ENCODE measurements at regions not wholly inside any gene's neighbourhood (a gene's known extent, or its start where the extent isn't known, plus 50 kb on each side); places are given as distances from the start of the nearest gene placed in this dataset.

DNA sequence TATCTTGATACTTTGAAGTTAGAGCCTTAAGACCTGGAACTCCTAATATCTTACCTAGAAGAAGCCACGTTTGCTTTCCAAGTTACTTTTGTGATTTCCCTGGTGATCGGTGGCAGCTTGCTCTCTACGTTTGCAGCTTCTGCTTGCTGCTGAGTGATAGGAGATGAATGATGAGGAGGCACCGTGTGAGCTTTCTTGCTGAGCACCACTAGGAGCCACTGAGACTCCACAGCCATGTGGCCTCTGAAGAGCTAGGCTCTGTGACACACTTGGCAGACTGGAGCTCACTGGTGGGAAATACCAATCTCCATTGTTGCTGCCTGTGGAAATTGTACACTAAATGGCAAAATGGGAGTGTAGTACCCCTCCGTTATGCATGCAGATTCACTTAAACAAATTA is 161.8 kb downstream of the IBTK start:
- TF ChIP-seq, protein P1, sequence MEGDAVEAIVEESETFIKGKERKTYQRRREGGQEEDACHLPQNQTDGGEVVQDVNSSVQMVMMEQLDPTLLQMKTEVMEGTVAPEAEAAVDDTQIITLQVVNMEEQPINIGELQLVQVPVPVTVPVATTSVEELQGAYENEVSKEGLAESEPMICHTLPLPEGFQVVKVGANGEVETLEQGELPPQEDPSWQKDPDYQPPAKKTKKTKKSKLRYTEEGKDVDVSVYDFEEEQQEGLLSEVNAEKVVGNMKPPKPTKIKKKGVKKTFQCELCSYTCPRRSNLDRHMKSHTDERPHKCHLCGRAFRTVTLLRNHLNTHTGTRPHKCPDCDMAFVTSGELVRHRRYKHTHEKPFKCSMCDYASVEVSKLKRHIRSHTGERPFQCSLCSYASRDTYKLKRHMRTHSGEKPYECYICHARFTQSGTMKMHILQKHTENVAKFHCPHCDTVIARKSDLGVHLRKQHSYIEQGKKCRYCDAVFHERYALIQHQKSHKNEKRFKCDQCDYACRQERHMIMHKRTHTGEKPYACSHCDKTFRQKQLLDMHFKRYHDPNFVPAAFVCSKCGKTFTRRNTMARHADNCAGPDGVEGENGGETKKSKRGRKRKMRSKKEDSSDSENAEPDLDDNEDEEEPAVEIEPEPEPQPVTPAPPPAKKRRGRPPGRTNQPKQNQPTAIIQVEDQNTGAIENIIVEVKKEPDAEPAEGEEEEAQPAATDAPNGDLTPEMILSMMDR (IDR thresholded peaks at IDR 0.05) = no peak
- TF ChIP-seq EP300 (IDR thresholded peaks at IDR 0.05) (no peak), POLR2A (IDR thresholded peaks at IDR 0.05) (no peak)
